ENCODE measurements at regions not wholly inside any gene's neighbourhood (a gene's known extent, or its start where the extent isn't known, plus 50 kb on each side); places are given as distances from the start of the nearest gene placed in this dataset.

- TF ChIP-seq GATAD2B (IDR thresholded peaks at IDR 0.05; ENCODE audit: borderline replicate concordance) = no peak
- TF ChIP-seq HEY1 (CRISPR knock-in tag; IDR thresholded peaks at IDR 0.05; ENCODE audit: borderline replicate concordance) = no peak
- no peak for TF ChIP-seq ZNF77 (CRISPR knock-in tag; IDR thresholded peaks at IDR 0.05)
- no peak for TF ChIP-seq PHB (CRISPR knock-in tag; IDR thresholded peaks at IDR 0.05)
- TF ChIP-seq ELF2 (CRISPR knock-in tag; IDR thresholded peaks at IDR 0.05) = no peak
- TF ChIP-seq ZNF174 (CRISPR knock-in tag; IDR thresholded peaks at IDR 0.05) = no peak
- no peak for TF ChIP-seq TGIF2 (CRISPR knock-in tag; IDR thresholded peaks at IDR 0.05)
- no peak for TF ChIP-seq SMARCB1 (IDR thresholded peaks at IDR 0.05; ENCODE audit: insufficient read length, low read depth)
- TF ChIP-seq CHD4 (IDR thresholded peaks at IDR 0.05; ENCODE audit: insufficient read depth, insufficient replicate concordance, low read depth, low read length, poor library complexity, severe bottlenecking) = no peak
- TF ChIP-seq RB1 (IDR thresholded peaks at IDR 0.05; ENCODE audit: low read depth) = no peak
- TF ChIP-seq FIP1L1 (IDR thresholded peaks at IDR 0.05; ENCODE audit: low read depth, low read length, poor library complexity, severe bottlenecking) = no peak
- TF ChIP-seq ZNF280A (IDR thresholded peaks at IDR 0.05; ENCODE audit: low read depth, partially characterized antibody) = no peak
- TF ChIP-seq ZC3H11A (IDR thresholded peaks at IDR 0.05; ENCODE audit: low read depth, low read length) = no peak
- no peak for TF ChIP-seq KDM5B (IDR thresholded peaks at IDR 0.05; ENCODE audit: insufficient replicate concordance, low read depth, low read length)
- no peak for TF ChIP-seq CEBPG (CRISPR knock-in tag; IDR thresholded peaks at IDR 0.05)
- TF ChIP-seq CEBPG (tag; conservative IDR thresholded peaks at IDR 0.05 in 1 of 2, IDR thresholded peaks at IDR 0.05 in 1 of 2) = no peak
- TF ChIP-seq ILF3 (IDR thresholded peaks at IDR 0.05; ENCODE audit: borderline replicate concordance) = no peak
- no peak for TF ChIP-seq LARP7 (IDR thresholded peaks at IDR 0.05)
- no peak for TF ChIP-seq ZNF780A (CRISPR knock-in tag; IDR thresholded peaks at IDR 0.05)
- no peak for TF ChIP-seq ZNF76 (CRISPR knock-in tag; IDR thresholded peaks at IDR 0.05; ENCODE audit: borderline replicate concordance)
- 0 out of 2 replicates have a peak, but pooled peaks have one; percentile 39 for TF ChIP-seq CUX1 (CRISPR knock-in tag; IDR thresholded peaks at IDR 0.05)
- no peak for TF ChIP-seq STAT5B (CRISPR knock-in tag; IDR thresholded peaks at IDR 0.05)
- TF ChIP-seq OTX1 (CRISPR knock-in tag; IDR thresholded peaks at IDR 0.05) = 0 out of 2 replicates have a peak, but pooled peaks have one; percentile 40
- no peak for TF ChIP-seq ID3 (CRISPR knock-in tag; IDR thresholded peaks at IDR 0.05)
- TF ChIP-seq ID3 (tag; IDR thresholded peaks at IDR 0.05) = no peak
Measured at GRCh38 chr10:120145107-120145506, 252.6 kb downstream of the SEC23IP start (continued).
